Uterus (tissue), 2 donors: ENCODE measurements at regions not wholly inside any gene's neighbourhood (a gene's known extent, or its start where the extent isn't known, plus 50 kb on each side); places are given as distances from the start of the nearest gene placed in this dataset.

Source experiments
- CTCF ChIP-seq, 4 experiments: fragments of 200-600 bp in 2 of 4; fragments of 450-650 bp in 2 of 4; sonication (generic) in 2 of 4; IDR thresholded peaks; one replicate each; pipeline ENCODE4 v1.5.1; 2016 to 2019; ENCODE audit warnings: antibody characterized with exemption in 4 of 4, mild to moderate bottlenecking in 2 of 4, moderate library complexity in 1 of 4
- POLR2A ChIP-seq, 2 donors: fragments of 450-650 bp; IDR thresholded peaks; one replicate each; pipeline ENCODE4 v1.6.1; 2016; ENCODE audit warnings: antibody characterized with exemption in 2 of 2, mild to moderate bottlenecking in 1 of 2, moderate library complexity in 1 of 2

GRCh38 chr14:101017806-101018560 is 114.5 kb upstream of the RTL1 start:
- TF ChIP-seq CTCF (IDR thresholded peaks at IDR 0.05) (no peak), POLR2A (IDR thresholded peaks at IDR 0.05) (no peak)
